PFSK-1 (cell line): ENCODE measurements at regions not wholly inside any gene's neighbourhood (a gene's known extent, or its start where the extent isn't known, plus 50 kb on each side); places are given as distances from the start of the nearest gene placed in this dataset.

Experiments
- FOXP2 ChIP-seq: optimal IDR thresholded peaks from 2 replicates; pipeline ENCODE3; 2011; ENCODE audit warnings: borderline replicate concordance, control low read depth, inconsistent platforms; ENCODE audit not compliant: insufficient read depth; ENCODE audit errors: extremely low read length, extremely low read depth
- POLR2AphosphoS5 ChIP-seq: IDR thresholded peaks from 2 replicates; pipeline ENCODE4 v1.6.1; 2012; ENCODE audit warnings: low read depth, mild to moderate bottlenecking, control low read depth, low read length, moderate library complexity
- REST ChIP-seq, 2 experiments: IDR thresholded peaks; 2 replicates each; pipeline versions ENCODE4 v1.6.1 to v1.8.0; 2011 to 2012; ENCODE audit warnings: low read depth in 2 of 2, low read length in 2 of 2, control low read depth in 1 of 2, inconsistent platforms in 1 of 2, mild to moderate bottlenecking in 1 of 2, moderate library complexity in 1 of 2; ENCODE audit not compliant: insufficient read depth in 1 of 2
- SIN3A ChIP-seq: IDR thresholded peaks from 2 replicates; pipeline ENCODE4 v1.6.1; 2012; ENCODE audit warnings: mild to moderate bottlenecking, low read length, moderate library complexity, borderline replicate concordance; ENCODE audit not compliant: insufficient read depth
- TAF1 ChIP-seq: IDR thresholded peaks from 2 replicates; pipeline ENCODE4 v1.6.1; 2012; ENCODE audit warnings: low read length, control low read depth, borderline replicate concordance; ENCODE audit not compliant: insufficient read depth

GRCh38 chr2:194323740-194324139 lies 1333.3 kb upstream of the SLC39A10 start:
- no peak for TF ChIP-seq POLR2AphosphoS5
- no peak for TF ChIP-seq TAF1
- no peak for TF ChIP-seq REST (IDR thresholded peaks at IDR 0.05; ENCODE audit: insufficient read depth in 1 of 2, low read depth in 2 of 2, low read length in 2 of 2)
- TF ChIP-seq FOXP2: no peak
- TF ChIP-seq SIN3A: no peak
